GM13977 (cell line): ENCODE measurements at regions not wholly inside any gene's neighbourhood (a gene's known extent, or its start where the extent isn't known, plus 50 kb on each side); places are given as distances from the start of the nearest gene placed in this dataset.

Experiments used
- DNase-seq: peaks from one replicate; pipeline ENCODE4 v3.0.0; 2012; ENCODE audit warnings: low spot score
- CTCF ChIP-seq: IDR thresholded peaks from 2 replicates; pipeline ENCODE4 v1.5.1; 2012; ENCODE audit warnings: mild to moderate bottlenecking, control low read depth; ENCODE audit not compliant: insufficient read depth; ENCODE audit errors: extremely low read depth, missing control alignments
- in situ Hi-C: fragments of 300-500 bp; cut with MboI; formaldehyde crosslinking; loops from one replicate; pipeline ENCODE4 v1.12.0; 2022; ENCODE audit warnings: low sequenced_read_pairs, low pct_unique_long_range_greater_than_20kb, mixed read lengths, inconsistent platforms; ENCODE audit not compliant: unreplicated experiment

DNA sequence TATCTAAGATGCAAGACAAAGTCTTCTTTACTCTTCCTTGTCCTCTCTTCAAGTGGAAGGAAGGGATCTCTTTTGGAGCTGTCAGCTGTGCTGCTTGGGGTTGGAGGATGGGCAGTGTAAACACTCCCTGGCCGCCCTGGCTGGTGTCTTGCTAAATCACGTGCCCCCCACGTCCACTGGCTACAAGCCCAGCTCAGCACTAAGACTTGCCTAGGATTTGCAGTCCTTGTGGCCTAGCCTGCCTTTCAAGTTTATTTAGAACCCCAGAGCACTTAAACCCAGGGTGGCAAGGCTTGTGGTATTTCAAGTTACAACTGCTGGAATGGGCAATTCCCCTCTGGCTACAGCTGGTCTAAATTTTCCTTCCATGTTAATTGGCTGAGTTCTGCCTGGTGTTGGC lies 272.4 kb upstream of the MYO3A start:
- DNase-seq: no peak
- in situ Hi-C loops: no loop called here
- no peak for TF ChIP-seq CTCF

GRCh38 chr10:25666276-25666675 lies 267.8 kb upstream of the MYO3A start:
- TF ChIP-seq CTCF: no peak
- DNase-seq: no peak
- in situ Hi-C loops: no loop called here

GRCh38 chr10:25675204-25675603 lies 258.8 kb upstream of the MYO3A start:
- in situ Hi-C loops: no loop called here
- TF ChIP-seq CTCF: no peak
- no peak for DNase-seq

GRCh38 chr10:25675615-25676014 lies 258.4 kb upstream of the MYO3A start:
- in situ Hi-C loops: no loop called here
- DNase-seq: no peak
- no peak for TF ChIP-seq CTCF

DNA sequence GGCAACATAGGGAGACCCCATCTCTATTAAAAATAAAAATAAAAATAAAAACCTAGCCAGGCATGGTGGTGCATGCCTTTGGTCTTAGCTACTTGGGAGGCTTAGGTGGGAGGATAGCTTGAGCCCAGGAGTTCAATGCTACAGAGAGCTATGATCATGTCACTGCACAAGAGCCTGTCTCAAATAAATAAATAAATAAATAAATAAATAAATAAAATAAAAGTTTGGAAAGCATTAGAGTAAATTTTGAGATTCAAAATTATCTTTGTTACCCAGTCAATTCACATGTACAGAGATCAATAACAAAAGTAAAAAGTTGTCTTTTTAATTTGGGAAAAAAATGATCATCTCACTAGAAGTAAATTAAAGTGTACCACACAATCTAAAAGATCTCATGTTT lies 255.8 kb upstream of the MYO3A start:
- no peak for TF ChIP-seq CTCF
- no peak for DNase-seq
- in situ Hi-C loops: no loop called here

- in situ Hi-C loops: no loop called here
- no peak for TF ChIP-seq CTCF
- no peak for DNase-seq
Measured at GRCh38 chr10:25678666-25679065, 255.4 kb upstream of the MYO3A start.
